ENCODE measurements at regions not wholly inside any gene's neighbourhood (a gene's known extent, or its start where the extent isn't known, plus 50 kb on each side); places are given as distances from the start of the nearest gene placed in this dataset.
A peak's percentile ranks its signal among the peaks of the same experiment; 100 is the strongest.

DNA sequence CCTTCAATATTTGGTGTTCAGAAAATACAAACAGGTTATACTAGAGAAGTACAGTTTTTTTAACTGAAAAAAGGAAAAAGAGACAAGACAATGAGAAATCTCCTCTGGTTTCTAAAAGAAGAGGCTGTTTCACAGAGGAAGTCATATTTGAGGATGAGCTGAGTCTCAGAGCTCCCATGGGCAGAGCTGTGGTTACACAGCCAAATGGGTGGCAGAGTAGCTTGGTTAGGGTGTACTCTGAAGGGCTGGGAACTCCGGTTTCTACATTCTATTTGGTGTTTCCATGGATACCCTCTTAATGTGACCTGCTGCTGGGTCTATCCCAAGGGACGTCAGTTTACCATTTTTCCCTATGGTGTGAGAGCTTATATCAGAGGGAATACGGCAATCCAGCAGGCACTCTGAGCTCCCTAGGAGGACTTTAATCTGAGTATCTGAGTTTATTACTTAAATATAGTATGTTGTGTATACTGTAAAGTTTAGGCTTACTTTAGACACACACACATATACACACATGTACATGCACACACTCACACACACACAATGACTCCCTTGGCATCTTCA lies 74.2 kb downstream of the CYRIA start (continued):
- TF ChIP-seq, protein P1, sequence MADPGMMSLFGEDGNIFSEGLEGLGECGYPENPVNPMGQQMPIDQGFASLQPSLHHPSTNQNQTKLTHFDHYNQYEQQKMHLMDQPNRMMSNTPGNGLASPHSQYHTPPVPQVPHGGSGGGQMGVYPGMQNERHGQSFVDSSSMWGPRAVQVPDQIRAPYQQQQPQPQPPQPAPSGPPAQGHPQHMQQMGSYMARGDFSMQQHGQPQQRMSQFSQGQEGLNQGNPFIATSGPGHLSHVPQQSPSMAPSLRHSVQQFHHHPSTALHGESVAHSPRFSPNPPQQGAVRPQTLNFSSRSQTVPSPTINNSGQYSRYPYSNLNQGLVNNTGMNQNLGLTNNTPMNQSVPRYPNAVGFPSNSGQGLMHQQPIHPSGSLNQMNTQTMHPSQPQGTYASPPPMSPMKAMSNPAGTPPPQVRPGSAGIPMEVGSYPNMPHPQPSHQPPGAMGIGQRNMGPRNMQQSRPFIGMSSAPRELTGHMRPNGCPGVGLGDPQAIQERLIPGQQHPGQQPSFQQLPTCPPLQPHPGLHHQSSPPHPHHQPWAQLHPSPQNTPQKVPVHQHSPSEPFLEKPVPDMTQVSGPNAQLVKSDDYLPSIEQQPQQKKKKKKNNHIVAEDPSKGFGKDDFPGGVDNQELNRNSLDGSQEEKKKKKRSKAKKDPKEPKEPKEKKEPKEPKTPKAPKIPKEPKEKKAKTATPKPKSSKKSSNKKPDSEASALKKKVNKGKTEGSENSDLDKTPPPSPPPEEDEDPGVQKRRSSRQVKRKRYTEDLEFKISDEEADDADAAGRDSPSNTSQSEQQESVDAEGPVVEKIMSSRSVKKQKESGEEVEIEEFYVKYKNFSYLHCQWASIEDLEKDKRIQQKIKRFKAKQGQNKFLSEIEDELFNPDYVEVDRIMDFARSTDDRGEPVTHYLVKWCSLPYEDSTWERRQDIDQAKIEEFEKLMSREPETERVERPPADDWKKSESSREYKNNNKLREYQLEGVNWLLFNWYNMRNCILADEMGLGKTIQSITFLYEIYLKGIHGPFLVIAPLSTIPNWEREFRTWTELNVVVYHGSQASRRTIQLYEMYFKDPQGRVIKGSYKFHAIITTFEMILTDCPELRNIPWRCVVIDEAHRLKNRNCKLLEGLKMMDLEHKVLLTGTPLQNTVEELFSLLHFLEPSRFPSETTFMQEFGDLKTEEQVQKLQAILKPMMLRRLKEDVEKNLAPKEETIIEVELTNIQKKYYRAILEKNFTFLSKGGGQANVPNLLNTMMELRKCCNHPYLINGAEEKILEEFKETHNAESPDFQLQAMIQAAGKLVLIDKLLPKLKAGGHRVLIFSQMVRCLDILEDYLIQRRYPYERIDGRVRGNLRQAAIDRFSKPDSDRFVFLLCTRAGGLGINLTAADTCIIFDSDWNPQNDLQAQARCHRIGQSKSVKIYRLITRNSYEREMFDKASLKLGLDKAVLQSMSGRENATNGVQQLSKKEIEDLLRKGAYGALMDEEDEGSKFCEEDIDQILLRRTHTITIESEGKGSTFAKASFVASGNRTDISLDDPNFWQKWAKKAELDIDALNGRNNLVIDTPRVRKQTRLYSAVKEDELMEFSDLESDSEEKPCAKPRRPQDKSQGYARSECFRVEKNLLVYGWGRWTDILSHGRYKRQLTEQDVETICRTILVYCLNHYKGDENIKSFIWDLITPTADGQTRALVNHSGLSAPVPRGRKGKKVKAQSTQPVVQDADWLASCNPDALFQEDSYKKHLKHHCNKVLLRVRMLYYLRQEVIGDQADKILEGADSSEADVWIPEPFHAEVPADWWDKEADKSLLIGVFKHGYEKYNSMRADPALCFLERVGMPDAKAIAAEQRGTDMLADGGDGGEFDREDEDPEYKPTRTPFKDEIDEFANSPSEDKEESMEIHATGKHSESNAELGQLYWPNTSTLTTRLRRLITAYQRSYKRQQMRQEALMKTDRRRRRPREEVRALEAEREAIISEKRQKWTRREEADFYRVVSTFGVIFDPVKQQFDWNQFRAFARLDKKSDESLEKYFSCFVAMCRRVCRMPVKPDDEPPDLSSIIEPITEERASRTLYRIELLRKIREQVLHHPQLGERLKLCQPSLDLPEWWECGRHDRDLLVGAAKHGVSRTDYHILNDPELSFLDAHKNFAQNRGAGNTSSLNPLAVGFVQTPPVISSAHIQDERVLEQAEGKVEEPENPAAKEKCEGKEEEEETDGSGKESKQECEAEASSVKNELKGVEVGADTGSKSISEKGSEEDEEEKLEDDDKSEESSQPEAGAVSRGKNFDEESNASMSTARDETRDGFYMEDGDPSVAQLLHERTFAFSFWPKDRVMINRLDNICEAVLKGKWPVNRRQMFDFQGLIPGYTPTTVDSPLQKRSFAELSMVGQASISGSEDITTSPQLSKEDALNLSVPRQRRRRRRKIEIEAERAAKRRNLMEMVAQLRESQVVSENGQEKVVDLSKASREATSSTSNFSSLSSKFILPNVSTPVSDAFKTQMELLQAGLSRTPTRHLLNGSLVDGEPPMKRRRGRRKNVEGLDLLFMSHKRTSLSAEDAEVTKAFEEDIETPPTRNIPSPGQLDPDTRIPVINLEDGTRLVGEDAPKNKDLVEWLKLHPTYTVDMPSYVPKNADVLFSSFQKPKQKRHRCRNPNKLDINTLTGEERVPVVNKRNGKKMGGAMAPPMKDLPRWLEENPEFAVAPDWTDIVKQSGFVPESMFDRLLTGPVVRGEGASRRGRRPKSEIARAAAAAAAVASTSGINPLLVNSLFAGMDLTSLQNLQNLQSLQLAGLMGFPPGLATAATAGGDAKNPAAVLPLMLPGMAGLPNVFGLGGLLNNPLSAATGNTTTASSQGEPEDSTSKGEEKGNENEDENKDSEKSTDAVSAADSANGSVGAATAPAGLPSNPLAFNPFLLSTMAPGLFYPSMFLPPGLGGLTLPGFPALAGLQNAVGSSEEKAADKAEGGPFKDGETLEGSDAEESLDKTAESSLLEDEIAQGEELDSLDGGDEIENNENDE (IDR thresholded peaks at IDR 0.05; ENCODE audit: insufficient replicate concordance, low read length), result peak; percentile 86
- TF ChIP-seq CTBP2 (IDR thresholded peaks at IDR 0.05; ENCODE audit: borderline replicate concordance, insufficient read depth, insufficient read length, low read length), result no peak
- TF ChIP-seq, protein P2, sequence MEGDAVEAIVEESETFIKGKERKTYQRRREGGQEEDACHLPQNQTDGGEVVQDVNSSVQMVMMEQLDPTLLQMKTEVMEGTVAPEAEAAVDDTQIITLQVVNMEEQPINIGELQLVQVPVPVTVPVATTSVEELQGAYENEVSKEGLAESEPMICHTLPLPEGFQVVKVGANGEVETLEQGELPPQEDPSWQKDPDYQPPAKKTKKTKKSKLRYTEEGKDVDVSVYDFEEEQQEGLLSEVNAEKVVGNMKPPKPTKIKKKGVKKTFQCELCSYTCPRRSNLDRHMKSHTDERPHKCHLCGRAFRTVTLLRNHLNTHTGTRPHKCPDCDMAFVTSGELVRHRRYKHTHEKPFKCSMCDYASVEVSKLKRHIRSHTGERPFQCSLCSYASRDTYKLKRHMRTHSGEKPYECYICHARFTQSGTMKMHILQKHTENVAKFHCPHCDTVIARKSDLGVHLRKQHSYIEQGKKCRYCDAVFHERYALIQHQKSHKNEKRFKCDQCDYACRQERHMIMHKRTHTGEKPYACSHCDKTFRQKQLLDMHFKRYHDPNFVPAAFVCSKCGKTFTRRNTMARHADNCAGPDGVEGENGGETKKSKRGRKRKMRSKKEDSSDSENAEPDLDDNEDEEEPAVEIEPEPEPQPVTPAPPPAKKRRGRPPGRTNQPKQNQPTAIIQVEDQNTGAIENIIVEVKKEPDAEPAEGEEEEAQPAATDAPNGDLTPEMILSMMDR (IDR thresholded peaks at IDR 0.05; ENCODE audit: control extremely low read depth in 1 of 3, insufficient read depth in 1 of 3, low read depth in 1 of 3, low read length in 3 of 3), result no peak

Data from H1 (cell line).